Activated CD8-positive, alpha-beta memory T cell treated with anti-CD3 and anti-CD28 coated beads for 1 hour (primary cell): ENCODE measurements at regions not wholly inside any gene's neighbourhood (a gene's known extent, or its start where the extent isn't known, plus 50 kb on each side); places are given as distances from the start of the nearest gene placed in this dataset.
"Not testable (repeated sequence)": the region's sequence is repeated elsewhere in the genome, so short reads cannot be mapped to it uniquely, and the experiment has no call there.

Experiments used
- DNase-seq, 2 donors: peaks; one replicate each; pipeline ENCODE4 v3.0.0-alpha.2; 2020; ENCODE audit warnings: low read depth in 1 of 2; ENCODE audit errors: extremely low read depth in 1 of 2

DNA sequence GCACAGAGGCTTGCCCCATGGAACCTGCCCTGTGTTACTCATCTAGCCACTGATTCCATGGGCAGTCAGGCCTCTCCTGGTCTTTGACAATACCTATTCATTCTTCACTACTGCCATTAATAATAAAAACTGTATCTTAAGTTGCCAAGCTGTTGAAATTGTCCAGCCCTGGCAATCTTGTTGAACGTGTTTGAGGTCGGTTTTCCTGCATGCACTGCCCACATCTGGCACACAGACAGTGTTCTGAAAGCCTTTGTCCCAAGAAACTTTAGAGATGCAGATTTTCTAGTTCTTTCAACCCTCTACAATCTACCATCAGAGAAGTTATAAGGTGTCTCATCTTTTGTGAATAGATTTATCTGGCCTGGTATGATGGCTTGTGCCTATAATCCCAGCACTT lies 567.2 kb upstream of the NECTIN3 start:
- no peak for DNase-seq

GRCh38 chr3:110504901-110505300 lies 566.7 kb upstream of the NECTIN3 start:
- DNase-seq, result no peak

DNA sequence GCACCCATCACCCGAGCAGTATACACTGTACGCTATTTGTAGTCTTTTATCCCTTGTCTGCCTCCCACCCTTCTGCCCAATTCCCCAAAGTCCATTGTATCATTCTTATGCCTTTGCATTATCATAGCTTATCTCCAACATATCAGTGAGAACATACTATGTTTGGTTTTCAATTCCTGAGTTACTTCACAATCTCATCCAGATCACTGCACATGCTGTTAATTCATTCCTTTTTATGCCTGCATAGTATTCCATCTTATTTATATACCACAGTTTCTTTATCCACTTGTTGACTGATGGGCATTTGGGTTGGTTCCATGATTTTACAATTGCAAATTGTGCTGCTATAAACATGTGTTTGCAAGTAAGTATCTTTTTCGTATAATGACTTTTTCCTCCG lies 564.7 kb upstream of the NECTIN3 start:
- DNase-seq, result no peak

GRCh38 chr3:110507570-110507969 lies 564.0 kb upstream of the NECTIN3 start:
- DNase-seq, result not testable (repeated sequence)

GRCh38 chr3:110512961-110513360 lies 558.7 kb upstream of the NECTIN3 start:
- DNase-seq, result no peak

GRCh38 chr3:110518031-110518430 lies 553.6 kb upstream of the NECTIN3 start:
- DNase-seq, result no peak

- DNase-seq, result no peak
Measured at GRCh38 chr3:110519071-110519470, 552.5 kb upstream of the NECTIN3 start.

- no peak for DNase-seq
Measured at GRCh38 chr3:110521019-110521418, 550.6 kb upstream of the NECTIN3 start.

DNA sequence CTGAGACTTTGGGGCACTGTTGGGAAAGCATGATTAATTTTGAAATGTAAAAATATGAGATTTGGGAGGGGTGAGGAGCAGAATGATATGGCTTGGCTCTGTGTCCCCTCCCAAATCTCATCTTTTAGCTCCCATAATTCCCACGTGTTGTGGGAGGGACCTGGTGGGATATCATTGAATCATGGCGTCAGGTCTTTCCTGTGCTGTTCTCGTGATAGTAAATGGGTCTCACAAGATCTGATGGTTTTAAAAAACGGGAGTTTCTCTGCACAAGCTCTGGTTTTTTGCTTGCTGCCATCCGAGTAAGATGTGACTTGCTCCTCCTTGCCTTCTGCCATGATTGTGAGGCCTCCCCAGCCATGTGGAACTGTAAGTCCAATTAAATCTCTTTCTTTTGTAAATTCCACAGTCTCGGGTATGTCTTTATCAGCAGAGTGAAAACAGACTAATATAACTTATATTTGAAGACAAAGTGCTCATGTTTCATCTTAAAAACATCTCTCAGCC lies 546.0 kb upstream of the NECTIN3 start:
- not testable (repeated sequence) for DNase-seq

- DNase-seq, result no peak
Measured at GRCh38 chr3:110526777-110527727, 544.6 kb upstream of the NECTIN3 start.

- DNase-seq, result no peak
Measured at GRCh38 chr3:110528305-110529121, 543.1 kb upstream of the NECTIN3 start.

GRCh38 chr3:110530902-110531301 lies 540.7 kb upstream of the NECTIN3 start:
- no peak for DNase-seq

GRCh38 chr3:110533089-110533488 lies 538.5 kb upstream of the NECTIN3 start:
- DNase-seq, result no peak

GRCh38 chr3:110542552-110543150 lies 529.0 kb upstream of the NECTIN3 start:
- no peak for DNase-seq

GRCh38 chr3:110544730-110545129 lies 526.9 kb upstream of the NECTIN3 start:
- no peak for DNase-seq

DNA sequence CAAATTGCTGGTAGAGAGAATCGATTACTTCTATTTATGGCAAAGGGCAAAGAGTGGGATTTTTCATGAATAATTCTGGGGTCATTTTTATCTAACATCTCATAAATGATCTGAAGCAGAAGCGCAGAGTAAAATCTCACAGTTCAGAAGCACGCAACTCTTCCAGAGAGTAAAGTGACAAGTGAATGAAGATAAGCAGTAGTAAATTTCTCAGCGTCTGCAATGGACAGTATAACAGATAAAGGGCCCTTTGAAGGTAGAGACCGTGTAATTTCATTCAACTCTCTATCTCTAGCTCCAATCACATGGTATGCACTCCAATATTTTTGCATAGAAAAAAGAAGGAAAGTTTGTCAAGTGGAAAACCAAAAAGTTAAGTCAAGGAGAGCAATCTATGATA lies 521.1 kb upstream of the NECTIN3 start:
- no peak for DNase-seq

- no peak for DNase-seq
Measured at GRCh38 chr3:110562621-110563020, 509.0 kb upstream of the NECTIN3 start.

- DNase-seq, result no peak
Measured at GRCh38 chr3:110564674-110565073, 506.9 kb upstream of the NECTIN3 start.

- DNase-seq, result no peak
Measured at GRCh38 chr3:110567029-110567428, 504.6 kb upstream of the NECTIN3 start.

GRCh38 chr3:110568246-110568645 lies 503.4 kb upstream of the NECTIN3 start:
- no peak for DNase-seq

- DNase-seq, result no peak
Measured at GRCh38 chr3:110569073-110569472, 502.5 kb upstream of the NECTIN3 start.
